Ovary (tissue), 7 donors: ENCODE measurements at regions not wholly inside any gene's neighbourhood (a gene's known extent, or its start where the extent isn't known, plus 50 kb on each side); places are given as distances from the start of the nearest gene placed in this dataset.

Experiments used
- DNase-seq, 5 donors: peaks; one replicate each; pipeline ENCODE4 v3.0.0-alpha.2; 2019 to 2020
- H3K27ac ChIP-seq, 2 donors: fragments of 200-600 bp; one replicate each; pipeline versions ENCODE4 v1.5.1 to v1.8.0; 2019 to 2022
- H3K27me3 ChIP-seq: fragments of 200-600 bp; one replicate; pipeline ENCODE4 v1.8.0; 2022
- H3K36me3 ChIP-seq: fragments of 200-600 bp; sonication (generic); one replicate; pipeline ENCODE4 v1.5.1; 2019
- H3K4me1 ChIP-seq: one replicate; pipeline ENCODE4 v1.8.1; 2013; ENCODE audit warnings: mild to moderate bottlenecking, moderate library complexity; ENCODE audit not compliant: insufficient read depth
- H3K4me3 ChIP-seq: fragments of 200-600 bp; sonication (generic); one replicate; pipeline ENCODE4 v1.5.1; 2017
- H3K9me3 ChIP-seq, 2 donors: fragments of 200-600 bp in 1 of 2; sonication (generic) in 1 of 2; one replicate each; pipeline versions ENCODE4 v1.5.1 to v1.8.1; 2013 to 2019; ENCODE audit warnings: mild to moderate bottlenecking in 1 of 2, moderate library complexity in 1 of 2
- CTCF ChIP-seq, 3 donors: fragments of 450-650 bp in 2 of 3; fragments of 200-600 bp in 1 of 3; IDR thresholded peaks; one replicate each; pipeline versions ENCODE4 v1.5.1 to v1.8.0; 2016 to 2022; ENCODE audit warnings: antibody characterized with exemption in 3 of 3, mild to moderate bottlenecking in 1 of 3
- EP300 ChIP-seq: sonication (generic); formaldehyde crosslinking; IDR thresholded peaks from one replicate; pipeline ENCODE4 v1.6.1; 2017; ENCODE audit warnings: antibody characterized with exemption
- POLR2A ChIP-seq: fragments of 450-650 bp; IDR thresholded peaks from one replicate; pipeline ENCODE4 v1.6.1; 2017; ENCODE audit warnings: antibody characterized with exemption, mild to moderate bottlenecking, moderate library complexity
- WGBS, 3 donors: extraction: QIAGEN DNeasy Blood & Tissue Kit in 1 of 3; methylation state at CpG; one replicate each; pipeline versions ENCODE4 v1.1.5 to v1.1.7; 2013 to 2017; 5-methylcytosine and 5-hydroxymethylcytosine counted together
- intact Hi-C, 4 donors: fragments of 100-400 bp; cut with DNase I; formaldehyde crosslinking; loops; one replicate each; pipeline versions ENCODE4 v1.11.0 to v1.15.1; 2022 to 2023
- donor health status: DM: no; HTN: no; CAD: no; lungs with moderate emphysema.
- donor health status: DM: no; HTN: no; CAD: no.
- donor health status: Bipolar disorder and iron deficiency.
- donor health status: DM: no; HTN: no; CAD: no.
- donor health status: DM: yes; HTN: yes; CAD: no.

DNA sequence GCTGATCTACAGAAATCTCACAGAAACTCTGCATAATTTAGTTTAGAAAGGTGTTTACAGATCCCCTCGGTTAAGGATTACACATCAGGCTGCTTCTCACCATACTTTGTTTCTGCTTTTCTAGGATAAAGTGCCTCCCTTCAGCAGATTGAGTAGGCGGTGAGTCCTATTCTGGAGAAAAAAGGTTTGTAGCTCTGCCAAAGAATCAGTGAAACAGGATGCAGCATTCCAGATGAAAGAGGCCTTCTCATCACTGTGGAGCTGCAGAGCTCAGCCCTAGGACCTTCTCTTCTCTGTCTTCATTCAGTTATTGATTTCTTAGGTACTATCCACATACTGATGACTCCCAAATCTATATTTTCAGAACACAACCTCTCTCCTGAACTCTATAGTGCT, 155.5 kb upstream of the KRR1 start:
- WGBS, 3 donors = 7 to 15% (median 12%) methylated on average over 2 of the region's 2 CpGs
- intact Hi-C loops = no loop called here
- H3K27me3 ChIP-seq = no peaks in the 10 kb centered on the region
- H3K4me3 ChIP-seq = no peak overlapping the region
- TF ChIP-seq CTCF (IDR thresholded peaks at IDR 0.05) (no peak), POLR2A (no peak), EP300 (no peak)
- no peak for DNase-seq
- no peaks in the 10 kb centered on the region for H3K36me3 ChIP-seq
- H3K27ac ChIP-seq = no peak overlapping the region
- H3K9me3 ChIP-seq = no peaks in the 10 kb centered on the region
- H3K4me1 ChIP-seq = no peaks in the 10 kb centered on the region

DNA sequence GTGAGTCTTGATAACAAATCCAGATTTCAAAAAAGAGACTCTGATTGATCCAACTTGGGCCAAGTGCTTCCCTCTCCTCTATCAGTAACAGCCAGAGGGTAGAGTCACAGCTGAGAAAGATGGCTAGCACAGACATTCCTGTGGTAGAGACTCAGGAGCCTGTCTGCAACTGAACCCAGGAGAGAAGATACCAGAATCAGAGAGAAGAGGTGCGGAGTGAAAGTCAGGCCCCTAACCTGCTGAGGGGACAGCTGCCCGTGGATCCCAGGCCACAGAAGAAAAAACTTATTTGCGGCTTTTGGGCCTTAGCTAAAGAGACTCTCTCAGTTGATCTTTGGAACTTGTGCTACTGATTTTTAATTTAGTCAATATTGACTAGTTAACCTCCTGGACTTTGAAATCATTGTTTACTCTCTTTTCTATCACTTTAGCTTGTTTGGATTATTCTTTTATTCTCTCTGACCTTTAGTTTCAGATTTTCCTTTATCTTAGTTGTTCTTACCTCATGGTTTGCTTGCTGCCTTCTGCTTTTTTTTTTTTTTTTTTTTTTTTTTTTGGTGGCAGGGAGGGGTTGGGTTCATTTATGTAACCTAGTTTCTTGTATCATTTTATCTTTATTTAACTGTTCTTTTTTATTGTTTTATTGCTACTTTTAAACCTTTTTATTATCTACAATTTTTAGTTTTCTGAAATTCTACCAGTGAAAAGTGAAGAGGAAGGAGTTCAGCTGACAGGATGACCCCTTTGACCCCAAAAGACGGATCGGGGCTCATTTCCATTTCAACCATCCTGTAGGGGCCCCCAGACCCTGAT, 154.9 kb upstream of the KRR1 start:
- DNase-seq = no peak
- Histone ChIP-seq H3K27me3 (no peaks in the 10 kb centered on the region), H3K4me1 (no peaks in the 10 kb centered on the region), H3K36me3 (no peaks in the 10 kb centered on the region), H3K27ac (no peak overlapping the region), H3K9me3 (no peaks in the 10 kb centered on the region), H3K4me3 (no peak overlapping the region)
- WGBS, 3 donors = 57 to 60% (median 58%) methylated on average over 5 of the region's 5 CpGs
- no peak for TF ChIP-seq EP300
- TF ChIP-seq CTCF (IDR thresholded peaks at IDR 0.05) = no peak
- TF ChIP-seq POLR2A = no peak
- intact Hi-C loops = no loop called here

DNA sequence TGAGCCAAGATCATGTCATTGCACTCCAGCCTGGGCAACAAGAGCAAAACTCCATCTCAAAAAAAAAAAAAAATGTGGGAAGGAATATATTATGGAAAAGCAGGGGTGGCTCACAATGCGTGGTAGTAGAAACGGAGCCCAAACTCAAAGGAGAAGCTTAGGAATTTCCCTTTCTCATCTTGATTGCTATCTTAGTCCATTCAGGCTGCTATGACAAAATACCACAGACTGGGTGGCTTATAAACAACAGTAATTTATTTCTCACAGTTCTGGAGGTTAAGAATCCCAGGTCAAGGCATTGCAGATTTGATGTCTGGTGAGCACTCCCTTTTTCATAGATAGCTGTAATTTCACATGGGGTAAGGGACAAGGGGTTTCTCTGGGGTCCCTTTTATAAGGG, 153.8 kb upstream of the KRR1 start:
- no peak for DNase-seq
- Histone ChIP-seq H3K27ac (no peak overlapping the region), H3K9me3 (no peaks in the 10 kb centered on the region), H3K36me3 (no peaks in the 10 kb centered on the region), H3K27me3 (no peaks in the 10 kb centered on the region), H3K4me3 (no peak overlapping the region), H3K4me1 (no peaks in the 10 kb centered on the region)
- 82 to 84% (median 84%) methylated on average over 2 of the region's 2 CpGs for WGBS, 3 donors
- TF ChIP-seq POLR2A (no peak), CTCF (IDR thresholded peaks at IDR 0.05) (no peak), EP300 (no peak)
- intact Hi-C loops = no loop called here

- 42 to 54% (median 48%) methylated on average over 2 of the region's 2 CpGs for WGBS, 3 donors
- no peaks in the 10 kb centered on the region for H3K36me3 ChIP-seq
- DNase-seq = no peak
Observed at GRCh38 chr12:75662511-75663159, 151.2 kb upstream of the KRR1 start.

More at GRCh38 chr12:75662511-75663159, 151.2 kb upstream of the KRR1 start:
- TF ChIP-seq CTCF (IDR thresholded peaks at IDR 0.05) (no peak), POLR2A (no peak), EP300 (no peak)
- no peaks in the 10 kb centered on the region for H3K4me1 ChIP-seq
- no peaks in the 10 kb centered on the region for H3K27me3 ChIP-seq
- no peaks in the 10 kb centered on the region for H3K9me3 ChIP-seq
- H3K4me3 ChIP-seq = no peak overlapping the region
- intact Hi-C loops = no loop called here
- H3K27ac ChIP-seq = no peak overlapping the region
